HUES64 (cell line): ENCODE measurements at regions not wholly inside any gene's neighbourhood (a gene's known extent, or its start where the extent isn't known, plus 50 kb on each side); places are given as distances from the start of the nearest gene placed in this dataset.

Experiments used
- H3K27ac ChIP-seq: 2 replicates; pipeline ENCODE4 v1.7.0; 2013; ENCODE audit warnings: low read depth, low read length, inconsistent platforms
- H3K27me3 ChIP-seq: 2 replicates; pipeline ENCODE4 v1.6.1; 2013; ENCODE audit warnings: mild to moderate bottlenecking, low read length; ENCODE audit not compliant: insufficient read depth
- H3K36me3 ChIP-seq: 2 replicates; pipeline ENCODE4 v1.6.1; 2013; ENCODE audit warnings: mild to moderate bottlenecking, low read length; ENCODE audit not compliant: insufficient read depth
- H3K4me1 ChIP-seq: 2 replicates; pipeline ENCODE4 v1.6.1; 2013; ENCODE audit warnings: mild to moderate bottlenecking, low read length, moderate library complexity; ENCODE audit not compliant: insufficient read depth
- H3K4me3 ChIP-seq: 2 replicates; pipeline ENCODE4 v1.5.1; 2013; ENCODE audit warnings: mild to moderate bottlenecking, low read length, moderate library complexity
- H3K9ac ChIP-seq: 2 replicates; pipeline ENCODE4 v1.6.1; 2013; ENCODE audit warnings: mild to moderate bottlenecking, low read depth, low read length
- H3K9me3 ChIP-seq: 2 replicates; pipeline ENCODE4 v1.6.1; 2013; ENCODE audit warnings: low read depth, low read length; ENCODE audit not compliant: insufficient read depth
- WGBS: fragments of 150-250, 120-280 bp; methylation state at CpG from one replicate; pipeline ENCODE4 v1.1.7; 2013; ENCODE audit warnings: missing lambda C conversion rate; 5-methylcytosine and 5-hydroxymethylcytosine counted together

- no peaks in the 10 kb centered on the region for H3K27me3 ChIP-seq
- no peak overlapping the region for H3K27ac ChIP-seq
- 87% methylated on average over 9 of the region's 9 CpGs for WGBS
- H3K9me3 ChIP-seq: no peaks in the 10 kb centered on the region
- no peak overlapping the region for H3K9ac ChIP-seq
- H3K36me3 ChIP-seq: no peaks in the 10 kb centered on the region
- H3K4me3 ChIP-seq: no peak overlapping the region
- no peaks in the 10 kb centered on the region for H3K4me1 ChIP-seq
These were observed 97.2 kb upstream of the KCNK1 start for GRCh38 chr1:233516732-233517131.

GRCh38 chr1:233518344-233518743 is 95.6 kb upstream of the KCNK1 start:
- H3K4me3 ChIP-seq: no peak overlapping the region
- H3K36me3 ChIP-seq: no peaks in the 10 kb centered on the region
- no peaks in the 10 kb centered on the region for H3K9me3 ChIP-seq
- WGBS: 64% methylated on average over 3 of the region's 3 CpGs
- no peak overlapping the region for H3K27ac ChIP-seq
- H3K27me3 ChIP-seq: no peaks in the 10 kb centered on the region
- no peak overlapping the region for H3K9ac ChIP-seq
- H3K4me1 ChIP-seq: peaks cover 10% of the 10 kb centered on the region

GRCh38 chr1:233520261-233521191 is 93.4 kb upstream of the KCNK1 start:
- H3K27me3 ChIP-seq: no peaks in the 10 kb centered on the region
- H3K27ac ChIP-seq: no peak overlapping the region
- H3K4me1 ChIP-seq: peaks cover 15% of the 10 kb centered on the region
- H3K36me3 ChIP-seq: no peaks in the 10 kb centered on the region
- no peak overlapping the region for H3K4me3 ChIP-seq
- no peak overlapping the region for H3K9ac ChIP-seq
- WGBS: 86% methylated on average over 8 of the region's 8 CpGs
- no peaks in the 10 kb centered on the region for H3K9me3 ChIP-seq

- Histone ChIP-seq H3K27me3 (no peaks in the 10 kb centered on the region), H3K27ac (peak overlapping the region; percentile 54), H3K9me3 (no peaks in the 10 kb centered on the region), H3K36me3 (no peaks in the 10 kb centered on the region), H3K9ac (no peak overlapping the region), H3K4me1 (peaks cover 21% of the 10 kb centered on the region), H3K4me3 (no peak overlapping the region)
- 44% methylated on average over 2 of the region's 2 CpGs for WGBS
These were observed 90.9 kb upstream of the KCNK1 start for GRCh38 chr1:233523047-233523446.

GRCh38 chr1:233527818-233528217 is 86.1 kb upstream of the KCNK1 start:
- Histone ChIP-seq H3K4me1 (peaks cover 17% of the 10 kb centered on the region), H3K36me3 (no peaks in the 10 kb centered on the region), H3K27ac (no peak overlapping the region), H3K9ac (no peak overlapping the region), H3K9me3 (peaks cover 27% of the 10 kb centered on the region), H3K27me3 (no peaks in the 10 kb centered on the region), H3K4me3 (no peak overlapping the region)
- 73% methylated on average over 5 of the region's 5 CpGs for WGBS

GRCh38 chr1:233530665-233531386 is 83.1 kb upstream of the KCNK1 start:
- no peak overlapping the region for H3K27ac ChIP-seq
- no peaks in the 10 kb centered on the region for H3K27me3 ChIP-seq
- WGBS: 94% methylated on average over 6 of the region's 6 CpGs
- H3K4me1 ChIP-seq: peaks cover 7% of the 10 kb centered on the region
- no peaks in the 10 kb centered on the region for H3K36me3 ChIP-seq
- H3K9me3 ChIP-seq: peaks cover 27% of the 10 kb centered on the region
- no peak overlapping the region for H3K9ac ChIP-seq
- H3K4me3 ChIP-seq: no peak overlapping the region

GRCh38 chr1:233540816-233541215 is 73.1 kb upstream of the KCNK1 start:
- H3K27ac ChIP-seq: no peak overlapping the region
- H3K4me3 ChIP-seq: no peak overlapping the region
- H3K9ac ChIP-seq: no peak overlapping the region
- no peaks in the 10 kb centered on the region for H3K4me1 ChIP-seq
- WGBS: 89% methylated on average over 3 of the region's 3 CpGs
- H3K27me3 ChIP-seq: no peaks in the 10 kb centered on the region
- H3K36me3 ChIP-seq: no peaks in the 10 kb centered on the region
- no peaks in the 10 kb centered on the region for H3K9me3 ChIP-seq

GRCh38 chr1:233543338-233544255 is 70.3 kb upstream of the KCNK1 start:
- WGBS: 63% methylated on average over 5 of the region's 8 CpGs
- H3K36me3 ChIP-seq: no peaks in the 10 kb centered on the region
- H3K4me1 ChIP-seq: no peaks in the 10 kb centered on the region
- H3K9ac ChIP-seq: no peak overlapping the region
- H3K4me3 ChIP-seq: no peak overlapping the region
- no peak overlapping the region for H3K27ac ChIP-seq
- no peaks in the 10 kb centered on the region; the same call in 1 of the 2 replicates for H3K9me3 ChIP-seq
- H3K27me3 ChIP-seq: no peaks in the 10 kb centered on the region

- H3K4me1 ChIP-seq: no peaks in the 10 kb centered on the region
- no peak overlapping the region for H3K4me3 ChIP-seq
- no peaks in the 10 kb centered on the region; the same call in 1 of the 2 replicates for H3K9me3 ChIP-seq
- H3K36me3 ChIP-seq: no peaks in the 10 kb centered on the region
- no peak overlapping the region for H3K9ac ChIP-seq
- WGBS: 89% methylated on average over 5 of the region's 5 CpGs
- no peak overlapping the region for H3K27ac ChIP-seq
- H3K27me3 ChIP-seq: no peaks in the 10 kb centered on the region
These were observed 69.6 kb upstream of the KCNK1 start for GRCh38 chr1:233544304-233544703.

- Histone ChIP-seq H3K36me3 (no peaks in the 10 kb centered on the region), H3K9ac (no peak overlapping the region), H3K27me3 (no peaks in the 10 kb centered on the region), H3K9me3 (no peaks in the 10 kb centered on the region; the same call in 1 of the 2 replicates), H3K4me3 (no peak overlapping the region), H3K27ac (no peak overlapping the region), H3K4me1 (no peaks in the 10 kb centered on the region)
- 96% methylated on average over 1 of the region's 1 CpG for WGBS
These were observed 66.2 kb upstream of the KCNK1 start for GRCh38 chr1:233547726-233548125.
